T-helper 2 cell treated with Interferon-gamma antibody and Interleukin-4, amounts not matched to agents 5 μg/mL and 100 μg/mL, for 36 hours (primary cell): ENCODE measurements at regions not wholly inside any gene's neighbourhood (a gene's known extent, or its start where the extent isn't known, plus 50 kb on each side); places are given as distances from the start of the nearest gene placed in this dataset.

ENCODE experiments used
- DNase-seq: peaks from one replicate; pipeline ENCODE4 v3.0.0; 2021; ENCODE audit warnings: low spot score
- H3K27ac Mint-ChIP-seq: one replicate; pipeline ENCODE4 v1.8.0; 2021; ENCODE audit warnings: mild to moderate bottlenecking, mixed read lengths
- H3K27me3 Mint-ChIP-seq: one replicate; pipeline ENCODE4 v1.8.0; 2021; ENCODE audit warnings: low read depth, mixed read lengths
- H3K36me3 Mint-ChIP-seq: one replicate; pipeline ENCODE4 v1.8.0; 2021; ENCODE audit warnings: low read depth, mixed read lengths
- H3K4me1 Mint-ChIP-seq: one replicate; pipeline ENCODE4 v1.8.0; 2021; ENCODE audit warnings: low read depth, mixed read lengths
- H3K4me3 Mint-ChIP-seq: one replicate; pipeline ENCODE4 v1.8.0; 2022; ENCODE audit warnings: mild to moderate bottlenecking, moderate library complexity, mixed read lengths
- H3K9me3 Mint-ChIP-seq: one replicate; pipeline ENCODE4 v1.8.0; 2021; ENCODE audit warnings: mixed read lengths

DNA sequence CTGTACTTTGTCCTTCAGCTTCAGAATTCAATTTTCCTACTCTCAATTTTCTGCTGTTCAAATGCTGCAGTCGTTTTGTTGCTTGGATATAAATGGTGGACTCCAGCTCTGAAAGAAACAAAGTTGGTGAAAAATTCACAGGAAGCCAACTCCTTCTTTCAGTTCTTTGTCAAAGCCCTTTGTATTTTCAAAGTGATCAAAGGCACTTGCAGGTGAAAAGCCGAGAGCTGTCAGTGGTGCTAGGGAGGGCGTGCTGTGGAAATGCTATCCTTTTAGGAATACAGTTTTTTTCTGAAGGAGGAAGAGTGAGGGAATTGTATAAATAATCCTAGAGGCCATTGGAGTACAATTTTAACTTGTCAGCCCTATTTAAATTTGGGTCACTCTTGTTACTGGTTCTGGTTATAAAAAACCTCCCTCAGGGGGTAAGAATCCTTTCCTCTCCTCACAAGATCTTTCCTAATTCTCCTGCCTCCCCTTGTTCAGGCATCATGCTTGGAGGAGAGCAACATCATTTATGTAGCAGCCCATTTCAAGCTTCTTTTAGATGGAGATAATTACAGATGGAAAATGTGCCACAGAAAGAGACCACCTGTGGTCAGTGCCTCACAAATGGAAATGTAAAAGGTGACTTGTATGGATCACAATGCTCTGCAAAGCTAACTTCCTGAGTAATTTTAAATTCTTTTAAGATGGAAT, 62.5 kb upstream of the GHR start:
- Mint-ChIP-seq H3K4me3 (no peak overlapping the region), H3K27ac (no peak overlapping the region), H3K9me3 (no peaks in the 10 kb centered on the region), H3K36me3 (no peaks in the 10 kb centered on the region), H3K27me3 (no peaks in the 10 kb centered on the region), H3K4me1 (no peaks in the 10 kb centered on the region)
- DNase-seq: no peak

- Mint-ChIP-seq H3K36me3 (no peaks in the 10 kb centered on the region), H3K9me3 (no peaks in the 10 kb centered on the region), H3K4me3 (no peak overlapping the region), H3K27me3 (no peaks in the 10 kb centered on the region), H3K27ac (no peak overlapping the region), H3K4me1 (no peaks in the 10 kb centered on the region)
- DNase-seq: no peak
Measured at GRCh38 chr5:42361315-42361688, 61.9 kb upstream of the GHR start.

GRCh38 chr5:42366051-42366450, 57.2 kb upstream of the GHR start:
- H3K27me3 Mint-ChIP-seq: no peaks in the 10 kb centered on the region
- no peaks in the 10 kb centered on the region for H3K4me1 Mint-ChIP-seq
- no peak overlapping the region for H3K27ac Mint-ChIP-seq

More at GRCh38 chr5:42366051-42366450, 57.2 kb upstream of the GHR start:
- H3K4me3 Mint-ChIP-seq: no peak overlapping the region
- no peak for DNase-seq
- no peaks in the 10 kb centered on the region for H3K9me3 Mint-ChIP-seq
- H3K36me3 Mint-ChIP-seq: no peaks in the 10 kb centered on the region
